ENCODE measurements at regions not wholly inside any gene's neighbourhood (a gene's known extent, or its start where the extent isn't known, plus 50 kb on each side); places are given as distances from the start of the nearest gene placed in this dataset.

DNA sequence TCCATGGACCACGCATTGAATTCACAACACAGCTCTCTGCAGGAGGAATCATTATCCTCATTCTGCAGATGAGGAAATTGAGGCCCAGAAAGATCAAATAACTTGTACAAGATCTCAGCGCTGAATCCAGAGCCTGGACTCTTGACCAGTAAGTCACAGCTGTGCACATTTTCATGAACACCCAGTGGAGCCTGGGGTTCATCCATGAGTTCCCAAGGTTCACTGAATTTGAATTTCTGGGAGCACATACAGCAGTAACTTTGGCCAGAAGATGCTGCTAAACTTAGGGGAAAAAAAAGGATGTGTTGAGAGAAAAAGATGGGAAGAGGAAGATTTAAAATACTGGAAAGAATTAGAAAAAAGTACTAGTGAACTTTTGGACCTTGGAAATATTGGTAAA is 218.7 kb upstream of the PPARGC1A start:
- H3K9me3 Mint-ChIP-seq (ENCODE audit: unreplicated experiment): no peaks in the 10 kb centered on the region
- no peak for DNase-seq
- intact Hi-C loops (cut with micrococcal nuclease; ENCODE audit: unreplicated experiment): no loop called here
- Histone ChIP-seq H3K36me3 (ENCODE audit: control insufficient read depth, insufficient read depth, low read length) (no peaks in the 10 kb centered on the region), H3K9me3 (no peaks in the 10 kb centered on the region), H3K4me1 (no peaks in the 10 kb centered on the region), H3K27me3 (replicated peaks; ENCODE audit: control insufficient read depth, insufficient read depth, low read length) (no peaks in the 10 kb centered on the region), H3K4me3 (ENCODE audit: low read depth, low read length) (no peak overlapping the region)
- POLR2A ChIA-PET: no interaction called here
- no TSS peak for BruUV-seq (replicated peaks)
- no peaks in the 10 kb centered on the region for H3K4me1 Mint-ChIP-seq (ENCODE audit: low read depth, unreplicated experiment)
- CTCF ChIA-PET: no interaction called here
- H3K27ac Mint-ChIP-seq (ENCODE audit: unreplicated experiment): no peak overlapping the region
- no peak for TF ChIP-seq CTCF (IDR thresholded peaks at IDR 0.05; ENCODE audit: insufficient read depth in 1 of 2, low read depth in 1 of 2, low read length in 1 of 2, severe bottlenecking in 1 of 2, unreplicated experiment in 1 of 2)
- no peak overlapping the region for H3K4me3 Mint-ChIP-seq (ENCODE audit: unreplicated experiment)
- H3K27me3 Mint-ChIP-seq (ENCODE audit: insufficient read depth, unreplicated experiment): peaks cover 12% of the 10 kb centered on the region
- no peaks in the 10 kb centered on the region for H3K36me3 Mint-ChIP-seq (ENCODE audit: insufficient read depth, unreplicated experiment)

DNA sequence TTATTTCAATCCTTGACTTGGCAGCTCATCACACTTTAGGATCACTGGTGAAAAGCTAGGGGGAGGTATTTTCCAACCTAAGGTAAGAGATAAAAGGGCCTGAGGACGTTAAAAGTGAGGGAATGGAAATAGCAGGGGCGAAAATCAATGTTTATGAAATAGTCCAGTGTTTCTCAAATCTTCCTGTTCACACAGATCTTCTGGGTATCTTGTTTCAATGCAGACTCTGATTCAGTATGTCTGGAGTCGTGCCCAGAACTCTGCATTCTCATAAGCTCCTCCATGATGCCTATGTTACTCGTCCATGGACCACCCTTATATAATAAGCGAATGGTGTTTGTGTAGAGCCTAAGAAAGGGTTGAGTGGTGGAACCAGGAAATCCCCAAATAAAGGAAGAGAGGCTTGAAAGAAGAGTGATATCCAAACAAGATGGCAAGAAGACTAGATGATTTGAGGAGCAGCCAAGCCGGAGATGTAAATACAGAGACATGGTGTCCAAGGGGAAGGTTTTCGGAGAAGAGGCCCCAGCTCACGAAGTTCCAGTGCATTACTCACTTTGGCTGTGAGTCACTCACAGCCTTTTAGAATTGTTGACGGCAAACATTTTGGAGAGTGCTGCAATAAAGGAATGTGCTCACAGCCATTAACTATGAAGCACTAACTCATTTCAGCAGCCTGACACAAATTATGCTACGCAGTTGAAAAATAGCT is 215.6 kb upstream of the PPARGC1A start:
- Mint-ChIP-seq H3K9me3 (ENCODE audit: unreplicated experiment) (no peaks in the 10 kb centered on the region), H3K27me3 (ENCODE audit: insufficient read depth, unreplicated experiment) (peaks cover 12% of the 10 kb centered on the region), H3K4me1 (ENCODE audit: low read depth, unreplicated experiment) (no peaks in the 10 kb centered on the region), H3K36me3 (ENCODE audit: insufficient read depth, unreplicated experiment) (no peaks in the 10 kb centered on the region), H3K4me3 (ENCODE audit: unreplicated experiment) (no peak overlapping the region), H3K27ac (ENCODE audit: unreplicated experiment) (no peak overlapping the region)
- H3K9me3 ChIP-seq: no peaks in the 10 kb centered on the region
- no peak overlapping the region for H3K4me3 ChIP-seq (ENCODE audit: low read depth, low read length)
- ChIA-PET CTCF (no interaction called here), POLR2A (no interaction called here)
- no peak for TF ChIP-seq CTCF (IDR thresholded peaks at IDR 0.05; ENCODE audit: insufficient read depth in 1 of 2, low read depth in 1 of 2, low read length in 1 of 2, severe bottlenecking in 1 of 2, unreplicated experiment in 1 of 2)
- H3K27me3 ChIP-seq (replicated peaks; ENCODE audit: control insufficient read depth, insufficient read depth, low read length): no peaks in the 10 kb centered on the region
- H3K4me1 ChIP-seq: no peaks in the 10 kb centered on the region
- BruUV-seq (replicated peaks): no TSS peak
- no peaks in the 10 kb centered on the region for H3K36me3 ChIP-seq (ENCODE audit: control insufficient read depth, insufficient read depth, low read length)
- no peak for DNase-seq
- intact Hi-C loops (cut with micrococcal nuclease; ENCODE audit: unreplicated experiment): no loop called here

GRCh38 chr4:24104158-24104565 is 214.3 kb upstream of the PPARGC1A start:
- no peak overlapping the region for H3K4me3 ChIP-seq (ENCODE audit: low read depth, low read length)
- Mint-ChIP-seq H3K27me3 (ENCODE audit: insufficient read depth, unreplicated experiment) (peaks cover 12% of the 10 kb centered on the region), H3K4me3 (ENCODE audit: unreplicated experiment) (no peak overlapping the region), H3K27ac (ENCODE audit: unreplicated experiment) (no peak overlapping the region), H3K4me1 (ENCODE audit: low read depth, unreplicated experiment) (no peaks in the 10 kb centered on the region), H3K9me3 (ENCODE audit: unreplicated experiment) (no peaks in the 10 kb centered on the region), H3K36me3 (ENCODE audit: insufficient read depth, unreplicated experiment) (no peaks in the 10 kb centered on the region)
- no peaks in the 10 kb centered on the region for H3K36me3 ChIP-seq (ENCODE audit: control insufficient read depth, insufficient read depth, low read length)
- H3K4me1 ChIP-seq: no peaks in the 10 kb centered on the region
- POLR2A ChIA-PET: no interaction called here
- no peaks in the 10 kb centered on the region for H3K27me3 ChIP-seq (replicated peaks; ENCODE audit: control insufficient read depth, insufficient read depth, low read length)
- TF ChIP-seq CTCF (IDR thresholded peaks at IDR 0.05; ENCODE audit: insufficient read depth in 1 of 2, low read depth in 1 of 2, low read length in 1 of 2, severe bottlenecking in 1 of 2, unreplicated experiment in 1 of 2): no peak
- intact Hi-C loops (cut with micrococcal nuclease; ENCODE audit: unreplicated experiment): no loop called here
- no peak for DNase-seq
- CTCF ChIA-PET: no interaction called here
- no peaks in the 10 kb centered on the region for H3K9me3 ChIP-seq
- BruUV-seq (replicated peaks): no TSS peak
